ENCODE measurements at regions not wholly inside any gene's neighbourhood (a gene's known extent, or its start where the extent isn't known, plus 50 kb on each side); places are given as distances from the start of the nearest gene placed in this dataset.

GRCh38 chr4:92060333-92060732 lies 243.4 kb upstream of the GRID2 start:
- TF ChIP-seq POLR2A (IDR thresholded peaks at IDR 0.05): no peak
- TF ChIP-seq, protein P1, sequence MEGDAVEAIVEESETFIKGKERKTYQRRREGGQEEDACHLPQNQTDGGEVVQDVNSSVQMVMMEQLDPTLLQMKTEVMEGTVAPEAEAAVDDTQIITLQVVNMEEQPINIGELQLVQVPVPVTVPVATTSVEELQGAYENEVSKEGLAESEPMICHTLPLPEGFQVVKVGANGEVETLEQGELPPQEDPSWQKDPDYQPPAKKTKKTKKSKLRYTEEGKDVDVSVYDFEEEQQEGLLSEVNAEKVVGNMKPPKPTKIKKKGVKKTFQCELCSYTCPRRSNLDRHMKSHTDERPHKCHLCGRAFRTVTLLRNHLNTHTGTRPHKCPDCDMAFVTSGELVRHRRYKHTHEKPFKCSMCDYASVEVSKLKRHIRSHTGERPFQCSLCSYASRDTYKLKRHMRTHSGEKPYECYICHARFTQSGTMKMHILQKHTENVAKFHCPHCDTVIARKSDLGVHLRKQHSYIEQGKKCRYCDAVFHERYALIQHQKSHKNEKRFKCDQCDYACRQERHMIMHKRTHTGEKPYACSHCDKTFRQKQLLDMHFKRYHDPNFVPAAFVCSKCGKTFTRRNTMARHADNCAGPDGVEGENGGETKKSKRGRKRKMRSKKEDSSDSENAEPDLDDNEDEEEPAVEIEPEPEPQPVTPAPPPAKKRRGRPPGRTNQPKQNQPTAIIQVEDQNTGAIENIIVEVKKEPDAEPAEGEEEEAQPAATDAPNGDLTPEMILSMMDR (IDR thresholded peaks at IDR 0.05): no peak

All from body of pancreas (tissue), 4 donors.